HepG2 (cell line): ENCODE measurements at regions not wholly inside any gene's neighbourhood (a gene's known extent, or its start where the extent isn't known, plus 50 kb on each side); places are given as distances from the start of the nearest gene placed in this dataset.

Experiments
- ATAC-seq: fragments of 200-7000 bp; cut with Tn5 transposase; 3 replicates; pipeline ENCODE4 v1.9.1; 2020; ENCODE audit warnings: mild to moderate bottlenecking, moderate library complexity
- BruUV-seq: library from RNA; stranded (reverse); fragments of 400-500 nt; replicated peaks from 2 replicates; lab custom pipeline; 2021; lab: Mats Ljungman, UMichigan
- CTCF ChIA-PET: fragments of 300-600 bp; formaldehyde crosslinking; extraction: SDS; loops from one replicate; lab custom pipeline; 2021; ENCODE audit warnings: low total read pairs, inconsistent platforms, low intra/inter-chr PET ratio; lab: Yijun Ruan, JAX
- POLR2A ChIA-PET: fragments of 350-600 bp; sonication (Branson Sonifier 250); formaldehyde crosslinking; loops from one replicate; lab custom pipeline; 2020; ENCODE audit warnings: antibody characterized with exemption, inconsistent platforms; lab: Yijun Ruan, JAX
- DNase-seq: peaks from one replicate; pipeline ENCODE4 v3.0.0-alpha.2; 2015; ENCODE audit warnings: low spot score
- FAIRE-seq: peaks from 3 replicates; lab custom pipeline; 2011; peaks lifted over from hg19 to GRCh38; lab: Jason Lieb, UNC
- H2AFZ ChIP-seq: one replicate; pipeline ENCODE4 v1.6.1; 2011; ENCODE audit warnings: low read length, inconsistent platforms
- H3K27ac ChIP-seq: fragments of 300-600 bp; 3 replicates; pipeline ENCODE4 v1.8.0; 2011; ENCODE audit warnings: mixed run types, mild to moderate bottlenecking, mixed read lengths, low read length, inconsistent platforms; ENCODE audit not compliant: insufficient read depth; ENCODE audit errors: extremely low read length
- H3K27me3 ChIP-seq, 2 experiments: fragments of 200-600 bp in 1 of 2; 2 replicates in 1 of 2; 3 replicates in 1 of 2; pipeline versions ENCODE4 v1.6.0 to v1.8.0; 2011; ENCODE audit warnings: low read length in 2 of 2, mild to moderate bottlenecking in 2 of 2, moderate library complexity in 2 of 2, inconsistent platforms in 1 of 2; ENCODE audit not compliant: insufficient read depth in 2 of 2, control insufficient read depth in 1 of 2
- H3K36me3 ChIP-seq, 2 experiments: fragments of 200-600 bp in 1 of 2; replicated peaks in 1 of 2; 2 replicates in 1 of 2; 3 replicates in 1 of 2; pipeline versions ENCODE4 v1.5.1 to v1.8.0; 2011; ENCODE audit warnings: low read length in 2 of 2, inconsistent platforms in 1 of 2; ENCODE audit not compliant: insufficient read depth in 2 of 2, control insufficient read depth in 1 of 2
- H3K4me1 ChIP-seq: 2 replicates; pipeline ENCODE4 v1.5.1; 2012; ENCODE audit warnings: low read length, inconsistent platforms; ENCODE audit not compliant: insufficient read depth
- H3K4me2 ChIP-seq: 2 replicates; pipeline ENCODE4 v1.6.0; 2011; ENCODE audit warnings: low read depth, low read length, inconsistent platforms
- H3K4me3 ChIP-seq, 3 experiments: fragments of 200-600 bp in 1 of 3; sonication (generic), shearing (Covaris generic) in 1 of 3; replicated peaks in 1 of 3; 2 replicates each; pipeline ENCODE4 v1.5.1; 2011 to 2016; ENCODE audit warnings: low read length in 3 of 3, inconsistent platforms in 2 of 3, low read depth in 2 of 3, mild to moderate bottlenecking in 2 of 3, control low read depth in 1 of 3, mixed read lengths in 1 of 3; ENCODE audit not compliant: insufficient read depth in 1 of 3
- H3K79me2 ChIP-seq: one replicate; pipeline ENCODE4 v1.6.1; 2011; ENCODE audit warnings: low read length, inconsistent platforms; ENCODE audit not compliant: insufficient read depth
- H3K9ac ChIP-seq: 2 replicates; pipeline ENCODE4 v1.6.0; 2011; ENCODE audit warnings: mild to moderate bottlenecking, low read depth, low read length, inconsistent platforms; ENCODE audit not compliant: insufficient read depth
- H3K9me3 ChIP-seq: 2 replicates; pipeline ENCODE4 v1.5.1; 2012; ENCODE audit warnings: mild to moderate bottlenecking, low read length
- H4K20me1 ChIP-seq: 2 replicates; pipeline ENCODE4 v1.6.0; 2011; ENCODE audit warnings: inconsistent platforms, mild to moderate bottlenecking, low read length, moderate library complexity; ENCODE audit not compliant: insufficient read depth
- DR1 ChIP-seq: sonication (generic); formaldehyde crosslinking; IDR thresholded peaks from 2 replicates; pipeline ENCODE4 v1.8.0; 2021; ENCODE audit warnings: mild to moderate bottlenecking, missing genetic modification reagents, inconsistent platforms
- MAZ ChIP-seq, 2 experiments: sonication (generic) in 1 of 2; formaldehyde crosslinking in 1 of 2; IDR thresholded peaks; 2 replicates each; pipeline versions ENCODE4 v1.5.0 to v1.6.1; 2012 to 2020; ENCODE audit warnings: low read depth in 2 of 2, mild to moderate bottlenecking in 2 of 2, borderline replicate concordance in 1 of 2, improper control_type of control experiment in 1 of 2, low read length in 1 of 2, missing genetic modification reagents in 1 of 2, moderate library complexity in 1 of 2
- PAF1 ChIP-seq: IDR thresholded peaks from 2 replicates; pipeline ENCODE4 v1.6.1; 2016; ENCODE audit warnings: missing genetic modification reagents, missing compliant biosample characterization
- ZFP1 ChIP-seq: IDR thresholded peaks from 2 replicates; pipeline ENCODE4 v1.6.1; 2016
- ZNF549 ChIP-seq: sonication (generic); formaldehyde crosslinking; IDR thresholded peaks from 2 replicates; pipeline ENCODE4 v1.5.0; 2020; ENCODE audit warnings: missing genetic modification reagents
- ZNF780A ChIP-seq: sonication (generic); formaldehyde crosslinking; IDR thresholded peaks from 2 replicates; pipeline ENCODE4 v1.8.0; 2022; ENCODE audit warnings: mild to moderate bottlenecking, missing genetic modification reagents, moderate library complexity
- ZSCAN5A ChIP-seq: sonication (generic); formaldehyde crosslinking; IDR thresholded peaks from 2 replicates; pipeline ENCODE4 v1.8.0; 2022; ENCODE audit warnings: mild to moderate bottlenecking, missing genetic modification reagents, borderline replicate concordance
- in situ Hi-C: cut with HindIII; loops from 2 replicates; pipeline ENCODE4 v1.10.0; 2017; ENCODE audit warnings: low pct_unique_long_range_greater_than_20kb; ENCODE audit not compliant: extremely low pct_ligation_motif_present
- intact Hi-C: fragments of 100-400 bp; cut with micrococcal nuclease; formaldehyde crosslinking; loops from one replicate; pipeline ENCODE4 v1.10.0; 2022; ENCODE audit not compliant: unreplicated experiment

- TF ChIP-seq MAZ (IDR thresholded peaks at IDR 0.05; ENCODE audit: borderline replicate concordance, low read depth, low read length) (no peak), MAZ (CRISPR knock-in tag; IDR thresholded peaks at IDR 0.05; ENCODE audit: low read depth) (no peak), PAF1 (CRISPR knock-in tag) (no peak), ZNF780A (CRISPR knock-in tag) (no peak)
Measured at GRCh38 chr13:68759617-68760016, 1348.0 kb upstream of the ATXN8OS start (continued).

GRCh38 chr13:68749796-68750195 is 1357.8 kb upstream of the ATXN8OS start:
- Histone ChIP-seq H4K20me1 (no peaks in the 10 kb centered on the region), H3K9me3 (no peaks in the 10 kb centered on the region), H3K4me1 (no peaks in the 10 kb centered on the region), H3K4me3 (no peak overlapping the region), H3K79me2 (no peaks in the 10 kb centered on the region), H3K27me3 (no peaks in the 10 kb centered on the region), H3K36me3 (no peaks in the 10 kb centered on the region), H3K9ac (no peak overlapping the region), H3K4me2 (no peak overlapping the region), H2AFZ (no peak overlapping the region), H3K27ac (no peak overlapping the region)
- POLR2A ChIA-PET = no interaction called here
- ATAC-seq (no peak), FAIRE-seq (no peak), DNase-seq (no peak)
- TF ChIP-seq ZFP1 (CRISPR knock-in tag) = no peak
- no peak for TF ChIP-seq ZNF549 (CRISPR knock-in tag)
- no peak for TF ChIP-seq ZSCAN5A (CRISPR knock-in tag)
- no peak for TF ChIP-seq DR1 (CRISPR knock-in tag)
- CTCF ChIA-PET = no interaction called here
- in situ Hi-C loops = loop anchor here (10.0 kb wide), 1 partner anchor 65 kb away; no protein-coding TSS in a partner anchor
- no TSS peak for BruUV-seq
- intact Hi-C loops = no loop called here
